ENCODE measurements at regions not wholly inside any gene's neighbourhood (a gene's known extent, or its start where the extent isn't known, plus 50 kb on each side); places are given as distances from the start of the nearest gene placed in this dataset.
"Not testable (repeated sequence)": the region's sequence is repeated elsewhere in the genome, so short reads cannot be mapped to it uniquely, and the experiment has no call there.

DNA sequence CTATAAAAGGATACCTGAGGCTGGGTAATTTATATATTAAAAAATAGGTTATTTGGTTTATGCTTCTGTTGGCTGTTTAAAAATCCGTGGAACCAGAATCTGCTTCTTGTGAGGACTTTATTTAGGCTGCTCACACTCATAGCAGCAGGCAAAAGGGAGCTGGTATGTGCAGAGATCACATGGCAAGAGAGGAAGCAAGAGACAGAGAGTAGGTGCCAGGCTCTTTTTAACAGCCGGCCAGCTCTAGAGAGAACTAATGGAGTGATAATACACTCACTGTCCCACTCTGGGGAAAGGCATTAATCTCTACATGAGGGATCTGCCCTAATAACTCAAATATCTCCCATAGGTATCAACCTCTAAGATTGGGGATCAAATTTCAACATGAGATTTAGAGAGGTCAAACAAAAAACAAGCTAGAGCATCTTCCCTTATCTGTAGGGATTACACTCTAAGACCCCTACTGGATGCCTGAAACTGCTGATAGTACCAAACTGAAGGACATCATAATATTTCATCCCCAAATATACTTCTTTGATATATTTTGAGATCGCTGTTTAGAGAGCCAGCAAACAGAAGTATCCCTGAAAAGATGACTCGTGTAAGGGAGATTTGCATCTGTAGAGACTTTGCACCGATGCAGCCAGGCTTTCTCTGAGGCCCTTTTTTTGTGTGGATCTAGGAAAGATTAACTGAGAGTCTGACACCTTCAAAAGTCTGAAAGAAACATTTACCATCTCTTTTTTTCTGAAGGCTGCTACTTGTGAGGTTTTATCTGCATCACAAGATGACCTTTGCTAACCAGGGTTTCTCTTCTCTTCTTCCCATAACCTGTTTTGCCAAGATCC, 717.0 kb upstream of the MBL2 start:
- Mint-ChIP-seq H3K36me3 (ENCODE audit: unreplicated experiment) (no peaks in the 10 kb centered on the region), H3K4me1 (ENCODE audit: unreplicated experiment) (no peaks in the 10 kb centered on the region), H3K27me3 (ENCODE audit: unreplicated experiment) (no peaks in the 10 kb centered on the region), H3K9me3 (ENCODE audit: unreplicated experiment) (peaks cover 14% of the 10 kb centered on the region), H3K4me3 (ENCODE audit: unreplicated experiment) (no peak overlapping the region), H3K27ac (ENCODE audit: unreplicated experiment) (no peak overlapping the region)
- DNase-seq (ENCODE audit: extremely low spot score, unreplicated experiment): no peak
- no peak for TF ChIP-seq CTCF (IDR thresholded peaks at IDR 0.05)

- no peaks in the 10 kb centered on the region for H3K36me3 Mint-ChIP-seq (ENCODE audit: unreplicated experiment)
- DNase-seq (ENCODE audit: extremely low spot score, unreplicated experiment): no peak
- H3K9me3 Mint-ChIP-seq (ENCODE audit: unreplicated experiment): peaks cover 17% of the 10 kb centered on the region
- no peak overlapping the region for H3K27ac Mint-ChIP-seq (ENCODE audit: unreplicated experiment)
- TF ChIP-seq CTCF (IDR thresholded peaks at IDR 0.05): no peak
- H3K4me1 Mint-ChIP-seq (ENCODE audit: unreplicated experiment): no peaks in the 10 kb centered on the region
- no peak overlapping the region for H3K4me3 Mint-ChIP-seq (ENCODE audit: unreplicated experiment)
- H3K27me3 Mint-ChIP-seq (ENCODE audit: unreplicated experiment): no peaks in the 10 kb centered on the region
These were observed 714.7 kb upstream of the MBL2 start for GRCh38 chr10:53487019-53487983.

DNA sequence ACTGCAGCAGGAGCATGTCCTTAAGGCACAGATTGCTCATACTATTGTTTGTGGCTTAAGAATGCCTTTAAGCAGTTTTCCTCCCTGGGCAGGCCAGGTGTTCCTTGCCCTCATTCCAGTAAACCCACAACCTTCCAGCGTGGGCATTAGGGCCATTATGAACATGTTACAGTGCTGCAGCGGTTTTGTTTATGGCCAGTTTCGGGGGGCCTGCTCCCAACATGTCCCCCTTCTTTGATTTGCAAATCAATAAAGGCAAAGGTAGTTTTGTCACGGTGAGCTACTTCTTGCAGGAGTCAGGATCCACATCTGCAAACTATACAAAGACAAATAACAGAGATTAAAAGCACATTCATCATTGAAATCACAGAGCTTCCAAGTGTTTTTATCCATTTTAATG, 712.8 kb upstream of the MBL2 start:
- not testable (repeated sequence) for DNase-seq (ENCODE audit: extremely low spot score, unreplicated experiment); H3K4me3 Mint-ChIP-seq (ENCODE audit: unreplicated experiment); H3K27me3 Mint-ChIP-seq (ENCODE audit: unreplicated experiment); H3K4me1 Mint-ChIP-seq (ENCODE audit: unreplicated experiment); H3K36me3 Mint-ChIP-seq (ENCODE audit: unreplicated experiment); H3K27ac Mint-ChIP-seq (ENCODE audit: unreplicated experiment)
- peaks cover 17% of the 10 kb centered on the region for H3K9me3 Mint-ChIP-seq (ENCODE audit: unreplicated experiment)

GRCh38 chr10:53479365-53479764, 706.8 kb upstream of the MBL2 start:
- Mint-ChIP-seq H3K4me1 (ENCODE audit: unreplicated experiment) (no peaks in the 10 kb centered on the region), H3K36me3 (ENCODE audit: unreplicated experiment) (no peaks in the 10 kb centered on the region), H3K27ac (ENCODE audit: unreplicated experiment) (no peak overlapping the region), H3K4me3 (ENCODE audit: unreplicated experiment) (no peak overlapping the region), H3K27me3 (ENCODE audit: unreplicated experiment) (peaks cover 4% of the 10 kb centered on the region), H3K9me3 (ENCODE audit: unreplicated experiment) (peaks cover 1% of the 10 kb centered on the region)
- no peak for DNase-seq (ENCODE audit: extremely low spot score, unreplicated experiment)
- no peak for TF ChIP-seq CTCF (IDR thresholded peaks at IDR 0.05)

DNA sequence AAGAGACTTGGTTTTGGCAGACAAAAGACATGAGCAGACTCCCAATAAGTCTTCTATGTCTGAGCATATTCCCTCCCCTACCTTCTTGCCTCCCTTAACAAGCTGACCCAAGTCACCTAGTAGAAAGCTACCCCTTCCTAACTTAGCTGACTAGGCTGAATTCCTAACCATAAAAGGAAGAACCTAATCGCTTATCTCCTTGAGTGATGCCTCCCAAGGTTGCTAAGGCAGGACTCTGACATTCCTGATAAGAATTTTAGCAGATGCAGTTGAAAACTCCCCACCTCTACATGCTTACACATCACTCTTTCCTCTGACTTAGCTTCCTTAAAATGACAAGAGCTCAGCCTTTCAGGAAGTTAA, 704.7 kb upstream of the MBL2 start:
- Mint-ChIP-seq H3K27ac (ENCODE audit: unreplicated experiment) (no peak overlapping the region), H3K27me3 (ENCODE audit: unreplicated experiment) (peaks cover 4% of the 10 kb centered on the region), H3K36me3 (ENCODE audit: unreplicated experiment) (no peaks in the 10 kb centered on the region), H3K4me1 (ENCODE audit: unreplicated experiment) (no peaks in the 10 kb centered on the region), H3K9me3 (ENCODE audit: unreplicated experiment) (no peaks in the 10 kb centered on the region), H3K4me3 (ENCODE audit: unreplicated experiment) (no peak overlapping the region)
- DNase-seq (ENCODE audit: extremely low spot score, unreplicated experiment): no peak
- TF ChIP-seq CTCF (IDR thresholded peaks at IDR 0.05): no peak
